GM18909 (cell line): ENCODE measurements at regions not wholly inside any gene's neighbourhood (a gene's known extent, or its start where the extent isn't known, plus 50 kb on each side); places are given as distances from the start of the nearest gene placed in this dataset.

ENCODE experiments used
- ATAC-seq: cut with Tn5 transposase; IDR thresholded peaks from one replicate; pipeline ENCODE4 v1.9.1; 2021; ENCODE audit warnings: mild to moderate bottlenecking; ENCODE audit not compliant: unreplicated experiment, poor library complexity

DNA sequence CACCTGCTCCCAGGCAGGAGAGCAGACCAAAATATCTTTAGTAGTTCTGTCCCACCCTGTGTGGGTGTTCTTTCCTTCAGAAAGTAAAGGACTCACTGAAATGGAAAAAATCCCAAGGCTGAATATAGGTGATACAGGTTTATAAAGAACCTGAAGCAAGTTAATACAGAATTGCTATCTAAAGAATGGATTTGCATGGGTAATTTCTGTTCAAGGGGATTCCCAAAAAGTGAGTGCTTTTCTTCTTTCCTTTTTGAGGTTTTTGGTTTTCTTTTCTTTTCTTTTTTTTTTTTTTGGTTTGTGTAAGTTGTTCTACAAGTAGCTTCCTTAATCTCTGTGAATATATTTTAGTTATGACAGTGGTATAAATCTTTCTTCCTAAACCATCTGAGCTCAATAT is 560.7 kb upstream of the BOD1L1 start:
- no peak for ATAC-seq

DNA sequence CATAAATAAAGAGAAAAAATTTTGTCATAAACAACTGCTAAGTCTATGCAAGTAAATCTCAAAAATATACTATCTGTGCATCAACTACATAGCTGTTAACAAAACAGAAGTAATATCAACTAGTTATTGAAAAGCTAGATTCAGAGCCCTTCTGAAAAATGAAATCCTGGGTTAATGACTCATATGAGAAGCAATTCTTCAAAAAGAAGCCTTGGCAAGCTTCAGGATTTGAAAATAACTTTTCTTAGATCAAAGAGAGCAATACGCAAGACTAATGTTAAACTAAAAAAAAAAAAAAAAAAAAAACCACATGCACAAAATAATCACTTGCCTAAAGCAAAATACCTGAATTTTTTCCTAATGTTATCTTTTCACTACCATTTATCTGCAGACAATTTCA is 566.1 kb upstream of the BOD1L1 start:
- no peak for ATAC-seq

DNA sequence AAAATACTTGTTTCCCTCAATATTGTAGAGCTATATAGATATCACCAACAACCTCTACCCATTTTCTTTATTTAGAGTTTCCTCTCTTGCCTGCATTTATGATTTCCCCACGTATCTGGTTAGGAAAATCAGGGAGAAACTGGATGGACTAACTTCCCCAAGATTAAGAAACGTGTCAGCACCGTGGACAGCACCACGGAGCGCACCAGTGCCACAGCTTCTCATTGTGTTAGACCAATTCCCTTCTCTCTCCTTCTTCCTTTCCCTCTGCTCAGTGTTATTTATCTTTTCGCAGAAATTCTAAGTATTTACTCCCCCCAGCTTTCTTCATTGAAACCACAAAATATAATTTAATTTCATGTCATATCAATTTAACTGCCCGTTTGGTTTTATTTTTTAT is 568.6 kb upstream of the BOD1L1 start:
- ATAC-seq = no peak

DNA sequence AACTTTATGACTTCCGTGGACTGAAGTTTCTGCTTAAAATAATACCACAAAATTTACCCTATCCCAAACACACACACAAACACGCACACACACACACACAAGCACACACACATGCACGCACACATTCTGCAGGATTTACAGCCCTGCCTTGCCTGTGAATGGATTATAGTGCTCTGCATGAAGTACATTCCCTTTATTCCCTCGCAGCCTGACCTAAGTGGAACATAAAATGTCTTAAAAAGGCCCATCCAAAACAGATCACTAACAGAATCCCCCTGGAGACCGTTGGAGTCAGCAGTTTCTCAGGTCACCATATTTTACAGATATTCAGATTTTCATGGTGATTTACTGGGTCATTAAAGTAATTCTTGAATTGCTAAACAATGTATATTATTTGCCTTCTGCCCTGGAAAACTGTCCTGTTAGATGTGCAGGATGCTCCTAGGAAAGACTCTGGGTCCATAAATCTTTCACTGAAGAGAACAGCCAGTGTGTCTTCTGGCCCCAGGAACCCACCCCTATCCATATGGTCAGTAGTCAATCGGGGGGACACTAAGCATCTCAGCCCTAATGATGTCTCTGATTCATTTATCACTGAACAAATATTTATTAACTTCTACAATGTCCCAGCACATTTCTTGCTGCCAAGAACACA is 587.7 kb upstream of the BOD1L1 start:
- ATAC-seq = no peak

DNA sequence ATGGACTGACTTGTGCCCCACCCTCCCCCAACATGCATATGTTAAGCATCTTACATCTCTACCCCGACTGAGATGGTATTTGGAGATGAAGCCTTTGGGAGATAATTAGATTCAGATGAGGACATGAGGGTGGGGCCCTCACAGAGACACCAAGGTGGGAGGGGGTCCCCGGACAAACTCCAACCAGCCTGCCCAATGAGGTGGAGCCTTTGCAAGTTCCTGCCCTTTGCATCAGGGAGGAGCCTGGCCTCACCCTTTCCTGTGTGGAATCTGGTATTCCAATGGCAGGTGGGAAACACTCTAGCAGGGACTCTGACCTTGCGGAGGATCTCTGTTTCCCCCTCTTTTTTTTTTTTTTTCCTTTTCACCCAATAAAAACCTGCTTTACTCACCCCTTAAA is 589.9 kb upstream of the BOD1L1 start:
- ATAC-seq = no peak

DNA sequence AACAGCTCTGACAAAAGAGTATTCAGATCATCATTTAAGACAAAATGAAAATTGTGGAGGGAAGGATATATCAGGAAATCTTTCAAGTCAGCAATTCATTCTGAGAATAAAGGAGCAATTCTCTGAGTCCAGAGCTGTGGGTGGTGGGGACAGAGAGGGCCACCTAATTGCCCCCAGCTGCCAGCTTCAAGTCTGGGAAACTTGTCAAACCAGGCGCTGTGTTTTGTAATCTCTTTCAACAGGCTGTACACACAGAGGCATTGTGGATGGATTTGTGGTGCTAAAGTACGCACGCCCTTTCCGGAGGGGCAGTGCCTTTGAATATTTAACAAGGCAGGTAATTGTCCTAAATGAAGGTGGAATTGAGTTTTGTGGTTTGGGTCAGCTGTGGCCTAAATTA is 591.1 kb upstream of the BOD1L1 start:
- no peak for ATAC-seq

DNA sequence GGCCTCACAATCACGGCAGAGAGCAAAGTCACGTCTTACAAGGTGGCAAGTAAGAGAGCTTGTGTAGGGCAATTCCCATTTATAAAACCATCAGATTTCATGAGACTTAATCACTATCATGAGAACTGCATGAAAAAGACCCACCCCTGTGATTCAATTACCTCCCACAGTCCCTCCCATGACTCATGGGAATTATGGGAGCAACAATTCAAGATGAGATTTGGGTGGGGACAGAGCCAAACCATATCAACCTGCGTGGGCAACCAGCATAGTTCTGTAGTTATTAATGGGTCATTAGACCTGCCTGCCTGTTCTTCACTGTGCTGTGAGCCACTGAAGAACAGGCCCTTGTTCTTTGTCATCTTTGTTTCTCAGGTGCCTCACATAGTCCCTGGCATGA is 593.7 kb upstream of the BOD1L1 start:
- no peak for ATAC-seq

DNA sequence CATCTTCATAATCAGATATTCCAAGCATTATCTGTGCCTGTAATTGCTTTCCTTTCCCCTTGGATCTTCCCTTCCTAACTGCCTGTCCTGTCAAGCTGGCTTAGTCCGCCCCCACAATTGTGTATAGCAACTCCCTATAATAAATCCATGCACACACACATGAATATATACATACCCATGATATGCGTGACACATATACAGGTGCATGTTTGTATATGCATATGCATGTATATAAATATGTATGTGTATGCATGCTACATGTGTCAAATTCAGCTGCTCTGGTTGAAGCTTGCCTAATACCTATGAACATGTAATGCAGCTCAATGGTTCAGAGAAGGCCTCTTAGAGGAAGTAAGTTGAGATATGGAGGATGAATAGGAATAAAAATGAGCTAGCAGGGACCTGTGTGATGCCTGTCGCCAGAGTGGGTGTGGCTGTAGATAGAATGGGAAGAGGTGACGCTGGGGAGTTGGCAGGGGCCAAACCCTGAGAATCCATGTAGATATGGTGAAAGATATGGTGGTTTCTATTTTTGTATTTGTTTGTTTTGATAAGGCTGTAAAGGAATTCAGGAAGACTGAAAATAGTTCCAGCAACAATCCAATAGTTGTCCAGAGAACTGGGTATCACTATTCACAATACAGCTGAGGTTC is 595.0 kb upstream of the BOD1L1 start:
- ATAC-seq = no peak

DNA sequence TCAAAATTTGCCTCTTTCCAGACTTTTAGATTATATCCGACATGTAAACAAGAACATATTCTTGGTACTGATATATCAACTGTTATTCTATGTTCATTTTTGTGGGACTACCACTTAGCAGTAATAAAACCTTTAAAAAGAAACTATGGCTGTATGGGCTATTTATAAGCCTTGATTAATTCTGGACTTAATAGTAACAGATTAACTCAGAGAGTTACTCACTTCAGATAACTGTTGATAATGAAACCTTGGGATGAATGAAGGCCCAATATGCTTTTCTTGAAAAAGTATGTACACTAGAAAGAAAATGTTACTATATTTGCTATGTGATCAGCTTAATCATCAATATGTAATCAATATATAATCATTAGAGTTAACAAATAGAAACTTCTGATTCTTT is 595.9 kb upstream of the BOD1L1 start:
- no peak for ATAC-seq

DNA sequence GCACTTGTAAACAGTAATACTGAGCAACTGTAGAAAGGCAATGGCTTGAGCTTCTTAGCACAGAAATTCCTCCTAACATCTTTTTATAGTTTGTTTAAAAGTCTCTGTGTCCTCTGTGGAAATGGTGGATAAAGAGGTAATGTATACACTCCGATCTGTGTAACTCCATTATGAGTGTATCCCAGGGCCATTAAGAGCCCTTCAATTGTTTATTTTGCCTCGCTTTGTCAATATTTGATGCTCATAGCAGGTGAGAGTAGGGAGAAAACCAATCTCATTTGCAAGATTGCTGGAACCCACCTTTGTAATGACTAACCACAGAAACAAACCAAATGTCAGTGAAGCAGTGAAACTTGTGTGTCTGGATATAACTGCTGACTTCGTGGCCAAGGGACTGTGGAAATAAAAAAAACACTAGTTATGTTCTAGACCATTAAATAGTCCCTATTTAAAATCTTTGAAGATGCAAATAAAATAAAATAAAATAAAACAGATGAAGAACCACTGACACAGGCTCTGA is 598.2 kb upstream of the BOD1L1 start:
- ATAC-seq = no peak

DNA sequence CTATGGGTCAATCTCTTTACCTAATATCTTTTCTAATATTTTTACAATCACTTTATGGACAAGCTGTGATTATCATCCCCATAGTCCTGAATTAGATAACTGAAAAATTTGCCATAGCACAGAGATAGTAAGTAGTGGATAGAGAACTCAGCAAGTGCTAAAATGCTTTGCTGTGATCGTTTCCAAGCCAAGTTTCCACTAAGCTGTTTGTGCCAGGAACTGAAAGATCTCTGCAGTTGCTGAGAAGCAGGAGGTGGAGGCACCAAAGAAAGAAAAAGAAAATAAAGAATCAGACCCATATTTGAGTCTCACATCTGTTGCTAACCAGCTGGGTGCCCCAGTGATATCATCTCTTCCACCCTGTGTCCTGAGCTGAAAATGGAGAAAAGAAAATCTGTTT is 605.6 kb upstream of the BOD1L1 start:
- no peak for ATAC-seq

DNA sequence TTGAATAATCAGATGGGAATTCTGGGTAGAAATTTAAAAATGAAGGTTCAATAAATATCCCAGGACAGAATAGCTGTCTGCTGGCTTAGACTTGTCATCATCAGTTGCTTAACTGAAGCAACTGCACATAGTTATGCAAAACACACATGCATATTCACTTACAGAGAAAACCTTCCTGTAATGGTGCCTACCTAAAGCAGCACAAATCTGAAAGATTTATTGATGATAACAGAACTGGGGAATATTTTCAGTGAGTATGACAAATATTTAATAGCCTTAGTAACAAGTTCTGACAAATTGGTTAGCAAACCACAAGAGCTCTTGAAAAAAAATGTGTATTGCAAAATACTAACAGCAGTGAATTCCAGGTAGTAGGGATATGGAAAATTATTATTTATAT is 606.8 kb upstream of the BOD1L1 start:
- no peak for ATAC-seq

DNA sequence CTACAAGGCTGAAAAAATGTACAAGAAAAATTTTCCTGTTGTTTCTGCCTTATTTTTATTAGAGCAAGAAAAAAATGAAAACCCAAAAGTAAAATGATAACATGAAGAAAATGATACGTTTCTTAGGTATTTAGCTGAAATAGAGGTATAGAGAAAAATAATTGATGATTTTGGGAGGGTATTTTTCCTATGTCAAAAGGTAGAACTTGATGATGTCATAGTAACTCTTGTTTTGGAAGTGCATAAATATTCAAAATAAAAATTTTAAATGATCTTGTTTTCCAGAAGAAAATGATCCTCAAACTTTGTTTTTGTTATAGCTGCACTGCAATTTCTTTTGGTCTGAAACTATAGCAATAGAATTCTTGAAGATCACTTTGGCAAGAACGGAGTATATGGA is 608.8 kb upstream of the BOD1L1 start:
- no peak for ATAC-seq

DNA sequence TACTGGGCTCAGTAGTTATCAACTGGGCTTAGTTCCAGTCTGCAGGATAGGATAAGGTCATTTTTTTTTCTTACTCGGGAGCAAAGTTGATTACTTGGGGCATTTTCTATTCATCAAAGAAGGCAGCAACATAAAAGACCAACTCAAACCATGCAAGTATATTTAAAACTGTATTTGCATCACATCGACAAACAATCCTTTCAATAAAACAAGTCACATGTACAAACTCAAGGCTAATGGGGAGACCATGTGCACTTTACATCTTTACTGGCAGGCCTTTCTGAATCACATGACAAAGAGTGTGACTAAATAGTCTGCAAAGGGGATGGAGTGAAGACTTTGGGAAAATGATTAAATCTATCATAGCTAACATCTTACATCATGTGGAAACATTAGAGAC is 610.4 kb upstream of the BOD1L1 start:
- ATAC-seq = no peak

DNA sequence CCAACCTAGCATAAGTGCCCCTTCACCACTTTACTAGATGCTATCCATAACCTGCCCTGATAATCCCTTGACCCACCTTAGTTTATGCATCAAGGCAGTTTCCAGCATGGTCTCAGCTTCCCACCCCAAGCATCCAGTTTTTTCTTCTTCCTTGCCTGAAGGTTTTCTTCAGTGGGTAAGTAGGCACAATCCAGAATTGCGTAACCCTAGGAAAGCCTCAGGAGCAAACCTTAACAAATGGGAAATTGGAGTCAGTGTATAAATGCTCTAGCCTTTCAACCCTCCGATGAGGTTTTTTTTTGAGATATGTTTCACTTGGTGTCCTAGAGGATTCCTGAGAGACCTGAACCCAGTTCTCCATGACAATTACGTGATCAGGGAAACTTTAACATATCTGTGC is 614.0 kb upstream of the BOD1L1 start:
- no peak for ATAC-seq

DNA sequence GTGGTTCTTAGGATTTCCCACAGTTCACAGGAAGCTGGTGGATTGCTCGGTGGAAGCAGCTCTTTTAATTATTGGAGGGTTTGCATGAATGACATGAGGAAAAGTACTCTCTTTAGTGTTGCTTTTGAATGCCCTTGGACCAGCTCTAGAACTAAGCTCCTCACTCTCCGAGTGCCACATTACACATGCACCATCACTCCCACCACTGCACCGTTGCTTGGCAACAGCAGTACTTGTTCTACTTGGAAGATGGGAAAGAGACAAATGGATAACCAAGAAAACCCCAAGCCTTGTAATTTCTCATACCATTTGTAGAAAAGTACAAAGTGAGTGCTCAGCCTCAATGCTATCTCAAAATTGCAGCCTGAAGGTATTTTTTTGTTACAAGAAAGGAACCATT is 620.2 kb upstream of the BOD1L1 start:
- ATAC-seq = no peak

DNA sequence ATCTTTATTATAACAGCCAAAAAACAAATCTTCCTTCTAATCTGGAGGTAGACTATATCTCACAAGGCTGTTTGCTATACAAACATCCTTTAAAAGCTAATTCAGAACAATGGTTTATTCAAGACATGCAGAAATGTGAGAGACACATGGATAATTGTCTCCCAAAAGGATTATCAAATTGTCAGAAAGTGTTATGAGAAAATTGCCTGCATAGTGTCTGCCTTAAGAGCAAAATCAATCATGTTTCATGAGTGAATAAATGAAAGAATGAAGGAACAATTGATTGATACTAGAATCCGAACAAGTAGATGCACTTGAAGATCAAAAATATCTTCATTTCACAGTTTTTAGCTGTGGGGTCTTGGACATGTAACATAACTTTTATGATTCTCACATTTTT is 621.7 kb upstream of the BOD1L1 start:
- ATAC-seq = no peak

DNA sequence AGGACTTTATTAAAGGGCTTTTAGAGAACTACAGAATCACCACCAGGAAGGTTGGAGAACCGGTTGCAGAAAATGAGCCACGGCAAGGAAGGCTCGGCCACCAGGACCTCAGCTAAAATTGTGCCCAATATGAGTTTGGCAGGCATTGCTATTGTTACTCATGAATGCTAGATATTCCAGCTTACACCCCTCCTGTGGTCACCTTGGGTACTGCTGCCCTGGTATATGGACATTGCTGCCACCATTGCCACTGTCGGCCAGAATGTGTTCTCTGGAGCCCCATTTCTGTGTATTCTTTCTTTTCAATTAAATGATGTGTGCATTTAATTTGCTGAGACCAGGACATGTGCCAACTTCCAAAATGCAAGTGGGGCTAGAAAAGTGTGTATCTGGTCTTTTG is 626.7 kb upstream of the BOD1L1 start:
- peak; percentile 78 for ATAC-seq

DNA sequence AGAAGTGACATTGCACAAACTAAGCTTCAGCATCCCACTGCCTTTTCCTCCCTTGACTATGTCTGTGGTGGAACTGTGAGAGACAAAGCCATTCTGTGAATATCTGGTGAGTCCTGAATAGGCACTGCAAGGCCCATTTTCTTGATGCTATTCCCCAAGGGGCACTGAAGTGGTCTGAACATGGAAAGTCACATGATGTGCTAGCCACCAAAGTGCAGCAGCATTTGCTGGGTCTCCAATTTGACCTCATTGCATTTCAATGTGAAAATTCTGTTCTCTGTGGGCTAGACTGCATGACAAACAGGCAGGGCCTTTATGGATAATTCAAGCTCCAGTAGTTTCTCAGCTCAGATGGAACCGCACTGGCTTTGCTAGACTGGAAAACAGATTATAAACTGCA is 627.4 kb upstream of the BOD1L1 start:
- ATAC-seq = no peak

DNA sequence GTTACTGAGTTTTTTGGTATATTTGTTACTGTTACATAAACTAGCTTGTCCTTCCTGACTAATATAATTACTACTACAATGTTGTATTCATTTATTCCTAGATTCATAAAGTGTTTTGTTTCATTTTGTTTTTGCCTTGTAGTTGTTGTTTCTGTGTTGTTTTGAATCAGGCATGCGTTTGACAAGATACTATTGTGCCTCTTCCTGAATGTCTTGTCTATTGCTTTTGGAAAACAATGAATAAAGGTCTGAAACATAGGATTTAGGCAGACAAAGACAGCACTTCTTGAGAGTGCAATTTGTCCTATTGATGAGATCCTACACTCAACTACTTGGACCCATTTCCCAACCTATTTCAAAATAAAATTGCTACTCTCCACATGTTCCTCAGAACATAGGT is 630.4 kb upstream of the BOD1L1 start:
- no peak for ATAC-seq

DNA sequence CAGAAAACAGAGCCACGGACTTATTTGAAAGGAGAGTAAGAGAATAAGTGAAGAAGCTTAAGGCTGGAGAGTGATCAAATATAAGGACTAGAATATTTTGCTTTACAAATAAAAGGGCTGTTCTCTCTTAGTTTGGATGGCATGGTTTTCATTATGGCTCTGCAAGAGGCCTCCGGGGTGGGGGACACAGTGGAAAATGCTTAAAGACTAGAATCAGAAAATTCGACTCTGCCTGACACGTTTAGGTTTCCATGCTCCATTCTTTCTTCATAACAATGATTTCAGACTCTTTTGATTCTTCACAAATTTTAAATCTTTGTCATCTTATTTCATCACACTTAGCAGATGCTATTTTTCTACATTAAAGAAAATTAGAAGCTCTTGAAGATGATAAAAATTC is 632.4 kb upstream of the BOD1L1 start:
- ATAC-seq = no peak

DNA sequence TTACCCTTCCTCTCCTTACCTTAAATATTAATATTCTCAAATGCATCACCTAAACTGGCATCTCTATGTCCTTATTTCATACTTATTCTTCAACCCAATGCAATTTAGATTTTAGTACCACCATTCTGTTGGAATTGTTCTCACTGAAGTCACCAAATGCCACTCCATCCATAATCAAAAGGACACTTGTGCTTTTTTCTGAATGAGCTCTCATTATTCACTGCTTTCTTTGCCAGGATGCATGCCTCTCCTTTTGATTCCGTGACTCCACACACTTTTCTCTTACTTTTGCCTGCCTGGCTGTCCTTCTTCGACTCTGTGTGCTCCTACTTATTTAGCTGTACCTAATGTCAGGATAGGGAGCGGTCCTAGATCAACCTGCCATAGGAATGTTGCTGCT is 633.1 kb upstream of the BOD1L1 start:
- no peak for ATAC-seq
